GM21529 (cell line): ENCODE measurements at regions not wholly inside any gene's neighbourhood (a gene's known extent, or its start where the extent isn't known, plus 50 kb on each side); places are given as distances from the start of the nearest gene placed in this dataset.

ENCODE experiments used
- ATAC-seq: cut with Tn5 transposase; IDR thresholded peaks from one replicate; pipeline ENCODE4 v1.9.1; 2021; ENCODE audit not compliant: unreplicated experiment

DNA sequence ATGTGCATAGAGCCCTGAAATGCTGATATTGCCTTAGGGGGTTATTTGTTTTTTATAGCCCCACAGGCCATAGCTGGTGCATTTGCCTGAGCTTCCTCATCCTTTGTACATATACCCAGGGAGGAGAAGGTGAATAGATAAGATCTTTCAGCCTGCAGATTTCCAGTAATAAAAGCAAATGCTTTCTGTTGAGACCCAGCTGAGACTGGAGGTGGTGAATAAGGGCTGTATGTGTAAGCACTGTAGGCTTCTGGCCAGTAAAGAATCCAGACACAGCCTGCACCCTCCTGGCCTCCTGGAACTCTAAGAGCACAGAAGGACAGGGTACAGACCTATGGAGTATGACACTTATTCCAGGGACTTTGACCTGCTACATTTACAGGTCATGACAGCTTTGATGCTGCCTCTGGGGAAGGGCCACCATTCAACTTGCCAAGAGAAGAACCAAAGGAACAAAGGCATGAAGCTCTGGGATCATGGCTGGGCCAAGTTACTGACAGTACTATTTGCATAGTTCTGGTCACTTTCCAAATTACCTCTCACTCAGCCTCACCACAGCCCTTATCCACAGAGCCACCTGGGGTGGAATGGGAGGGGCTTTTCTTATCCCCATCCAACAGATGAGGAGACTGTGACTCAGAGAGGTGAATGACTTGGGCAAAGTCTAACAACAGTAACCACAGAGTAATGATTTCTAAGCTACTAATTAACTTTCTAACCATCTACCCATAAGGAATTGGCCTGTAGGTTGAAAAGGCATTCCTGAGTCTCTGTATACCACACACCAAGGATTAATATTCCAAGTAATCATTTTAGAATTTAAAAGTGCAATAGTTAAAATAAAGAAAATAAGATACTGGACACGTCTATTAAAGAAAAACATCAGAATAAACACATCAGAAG lies 604.5 kb upstream of the KLF4 start:
- no peak for ATAC-seq

DNA sequence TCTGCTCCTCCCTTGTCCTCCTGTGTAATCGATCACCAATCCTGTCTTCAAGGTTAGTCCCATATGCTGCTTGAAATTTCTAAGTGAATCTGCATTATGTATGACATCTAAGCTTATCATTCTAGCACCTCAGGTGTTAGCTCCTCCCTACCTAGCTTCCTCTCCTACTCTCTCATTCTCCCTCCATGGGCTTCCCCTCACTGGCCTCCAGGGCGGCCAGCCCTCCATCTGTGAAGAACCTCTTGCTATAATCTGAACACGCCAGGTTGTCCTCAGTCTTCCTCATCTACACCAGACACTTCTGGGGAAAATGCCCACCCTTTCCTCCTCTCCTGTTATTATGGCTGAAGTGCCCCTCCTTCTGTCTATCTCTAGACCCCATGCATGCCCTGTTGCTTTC lies 599.3 kb upstream of the KLF4 start:
- ATAC-seq = no peak

- no peak for ATAC-seq
Measured at GRCh38 chr9:108087781-108088180, 598.2 kb upstream of the KLF4 start.

DNA sequence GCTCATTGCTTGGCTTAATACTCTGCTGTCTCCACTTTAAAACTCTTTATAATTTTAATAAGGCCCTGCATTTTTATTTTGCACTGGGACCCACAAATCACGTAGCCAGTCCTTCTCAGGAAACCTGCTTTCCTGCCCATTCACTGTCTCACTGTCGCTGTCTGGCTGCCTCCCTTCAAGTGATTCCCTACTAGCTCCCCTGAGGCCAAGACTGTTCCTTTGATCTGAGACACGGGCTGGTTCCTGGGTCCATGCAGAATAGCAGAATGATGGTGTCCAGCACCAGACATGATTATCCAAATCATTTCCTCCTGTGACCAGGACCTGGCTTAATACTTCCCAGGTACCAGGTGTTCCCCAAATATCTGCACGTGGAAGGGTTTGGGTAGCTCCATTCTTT lies 597.1 kb upstream of the KLF4 start:
- ATAC-seq = no peak

DNA sequence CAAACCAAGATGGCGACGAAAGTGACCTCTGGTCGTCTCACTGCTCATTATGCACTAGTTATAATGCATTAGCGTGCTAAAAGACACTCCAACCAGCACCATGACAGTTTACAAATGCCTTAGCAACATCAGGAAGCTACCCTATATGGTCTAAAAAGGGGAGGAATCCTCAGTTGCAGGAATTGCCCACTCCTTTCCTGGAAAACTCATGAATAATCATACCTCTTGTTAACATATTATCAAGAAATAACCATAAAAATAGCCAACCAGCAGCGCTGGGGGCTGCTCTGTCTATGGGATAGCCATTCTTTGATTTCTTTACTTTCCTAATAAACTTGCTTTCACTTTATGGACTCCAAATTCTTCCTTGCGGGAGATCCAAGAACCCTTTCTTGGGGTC lies 595.7 kb upstream of the KLF4 start:
- no peak for ATAC-seq

- ATAC-seq = no peak
Measured at GRCh38 chr9:108083796-108084352, 594.3 kb upstream of the KLF4 start.

- ATAC-seq = no peak
Measured at GRCh38 chr9:108083160-108083750, 593.7 kb upstream of the KLF4 start.

DNA sequence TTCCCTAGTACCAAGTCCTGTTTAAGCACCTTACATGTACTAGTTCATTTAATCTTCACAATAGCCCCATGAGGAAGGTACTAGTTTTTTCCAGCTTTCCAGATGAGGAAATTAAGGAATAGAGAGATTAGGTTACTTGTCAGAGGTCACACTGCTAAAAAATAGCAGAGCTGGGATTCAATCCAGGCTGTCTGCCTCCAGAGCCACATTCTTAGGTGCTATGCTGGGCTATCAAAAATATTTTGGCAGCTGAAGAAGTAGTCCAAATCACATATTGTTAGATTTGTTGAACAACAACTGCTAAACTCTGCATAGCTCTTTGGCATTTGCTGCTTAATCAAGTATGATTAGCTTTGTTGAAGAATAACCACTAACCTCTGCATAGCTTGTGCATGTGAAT lies 591.5 kb upstream of the KLF4 start:
- ATAC-seq = no peak

GRCh38 chr9:108080285-108080684 lies 590.7 kb upstream of the KLF4 start:
- no peak for ATAC-seq

- ATAC-seq = no peak
Measured at GRCh38 chr9:108078811-108079210, 589.2 kb upstream of the KLF4 start.

- ATAC-seq = no peak
Measured at GRCh38 chr9:108078375-108078774, 588.8 kb upstream of the KLF4 start.

GRCh38 chr9:108077556-108077955 lies 588.0 kb upstream of the KLF4 start:
- no peak for ATAC-seq

- ATAC-seq = no peak
Measured at GRCh38 chr9:108074900-108075299, 585.3 kb upstream of the KLF4 start.

GRCh38 chr9:108073823-108074222 lies 584.3 kb upstream of the KLF4 start:
- ATAC-seq = no peak

DNA sequence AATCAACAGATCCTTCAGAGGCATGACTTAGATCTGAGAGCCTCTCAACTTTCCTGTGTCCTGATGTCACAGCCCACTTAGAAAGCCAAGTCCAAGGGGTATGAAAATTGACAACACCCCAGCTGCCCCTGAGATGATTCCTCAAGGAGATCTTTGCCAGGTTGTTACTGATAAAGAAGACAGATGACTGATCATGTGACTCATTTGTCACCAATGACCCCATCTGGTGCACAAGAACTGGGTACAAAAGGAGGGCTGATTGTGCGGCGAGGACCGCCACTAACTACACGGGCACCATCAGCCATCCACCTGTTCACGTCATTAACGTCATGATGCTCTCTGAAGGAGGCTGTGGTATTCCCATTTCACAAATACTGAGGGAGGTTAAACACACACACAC lies 583.2 kb upstream of the KLF4 start:
- ATAC-seq = no peak

DNA sequence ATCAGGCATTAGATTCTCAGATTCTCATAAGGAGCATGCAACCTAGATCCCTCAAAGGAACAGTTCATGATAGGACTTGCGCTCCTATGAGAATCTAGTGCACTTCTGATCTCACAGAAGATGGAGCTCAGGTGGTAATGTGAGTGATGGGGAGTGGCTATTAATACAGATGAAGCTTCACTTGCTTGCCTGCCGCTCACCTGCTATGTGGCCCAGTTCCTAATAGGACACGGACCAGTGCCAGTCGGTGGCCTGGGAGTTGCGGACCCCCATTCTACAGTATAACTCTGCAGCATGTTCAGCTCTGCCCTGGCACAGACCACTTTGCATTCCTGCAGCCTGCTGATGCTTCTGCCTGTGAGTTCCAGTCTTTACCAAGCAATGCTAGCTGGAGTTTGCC lies 581.3 kb upstream of the KLF4 start:
- no peak for ATAC-seq

- no peak for ATAC-seq
Measured at GRCh38 chr9:108069991-108070390, 580.4 kb upstream of the KLF4 start.

DNA sequence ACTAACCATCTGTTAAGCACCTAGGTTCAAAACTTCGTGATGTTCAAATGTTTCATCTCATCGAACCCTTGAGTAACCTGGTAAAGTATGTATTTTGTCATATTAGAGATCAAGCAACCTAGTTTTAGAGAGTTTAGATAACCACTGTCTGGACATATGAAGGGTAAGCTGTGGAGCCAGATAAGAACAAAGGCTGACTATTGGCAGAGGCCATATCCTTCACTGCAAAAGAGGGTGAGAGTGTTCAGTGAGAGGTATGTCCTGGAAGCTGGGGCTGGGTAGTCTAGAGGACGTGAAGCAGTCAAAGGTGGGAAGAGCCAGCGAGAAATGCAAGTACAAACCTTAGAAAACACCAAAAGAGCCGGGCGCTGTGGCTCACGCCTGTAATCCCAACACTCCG lies 573.1 kb upstream of the KLF4 start:
- no peak for ATAC-seq

DNA sequence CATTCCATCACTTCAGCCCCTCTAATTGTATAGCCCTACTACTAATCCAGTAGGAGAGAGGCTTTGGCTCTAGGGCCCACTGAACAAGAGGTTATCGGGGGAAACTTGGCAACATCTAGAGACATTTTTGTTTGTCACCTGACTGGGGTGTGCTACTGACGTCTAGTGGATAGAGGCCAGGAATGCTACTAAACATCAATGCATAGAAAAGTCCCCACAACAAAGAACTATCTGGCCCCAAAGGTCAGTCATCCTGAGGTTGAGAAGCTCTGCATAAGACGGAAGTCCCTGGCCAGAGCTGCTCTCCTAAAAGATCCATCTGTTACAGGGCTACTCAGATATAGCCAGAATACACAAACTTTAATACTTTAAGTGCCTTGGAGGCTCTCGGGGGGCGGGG lies 570.6 kb upstream of the KLF4 start:
- ATAC-seq = no peak

- ATAC-seq = no peak
Measured at GRCh38 chr9:108058135-108058814, 568.7 kb upstream of the KLF4 start.

DNA sequence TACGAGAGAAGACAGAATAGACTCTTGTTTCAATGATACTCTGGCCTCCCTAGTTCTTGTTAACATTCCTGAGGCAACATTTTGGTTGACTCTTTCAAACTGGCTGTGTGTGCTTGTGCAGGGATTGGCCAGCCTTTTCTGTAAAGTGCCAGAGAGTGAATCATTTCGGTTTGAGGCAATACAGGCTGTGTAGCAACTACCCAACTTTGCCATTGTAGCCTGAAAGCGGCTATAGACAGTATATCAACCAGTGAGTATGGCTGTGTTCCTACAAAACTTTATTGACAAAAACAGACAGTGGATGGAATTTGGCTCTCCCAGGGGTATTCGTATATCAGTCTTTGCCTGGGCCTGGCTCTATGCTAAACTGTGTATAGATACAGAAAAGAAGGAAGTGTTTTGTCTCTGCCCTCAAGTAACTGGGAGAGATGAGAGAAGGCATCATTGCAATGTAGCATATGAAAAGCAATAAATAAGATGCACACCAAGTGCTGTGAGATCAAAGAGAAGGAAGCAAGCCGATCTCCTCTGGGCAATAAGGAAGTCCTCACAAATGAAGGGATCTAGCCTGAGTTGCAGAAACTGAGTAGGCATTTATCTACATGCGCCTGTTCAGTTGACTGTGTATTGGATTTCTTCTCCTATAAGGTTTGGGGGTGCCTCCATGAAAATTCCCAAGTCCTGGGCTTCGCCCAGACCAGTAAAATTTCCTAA lies 568.0 kb upstream of the KLF4 start:
- no peak for ATAC-seq
